Activated CD4-positive, alpha-beta T cell treated with anti-CD3 and anti-CD28 coated beads, Interleukin-2, amount 10 ng/mL, durations not matched to agents 24 days and 14 days (primary cell): ENCODE measurements at regions not wholly inside any gene's neighbourhood (a gene's known extent, or its start where the extent isn't known, plus 50 kb on each side); places are given as distances from the start of the nearest gene placed in this dataset.

Experiments
- DNase-seq: peaks from one replicate; pipeline ENCODE4 v3.0.0; 2022
- H3K27ac Mint-ChIP-seq: one replicate; pipeline ENCODE4 v1.8.0; 2022; ENCODE audit warnings: mild to moderate bottlenecking, mixed read lengths
- H3K27me3 Mint-ChIP-seq: one replicate; pipeline ENCODE4 v1.8.0; 2022; ENCODE audit warnings: mixed read lengths
- H3K36me3 Mint-ChIP-seq: one replicate; pipeline ENCODE4 v1.8.0; 2022; ENCODE audit warnings: low read depth, mild to moderate bottlenecking, mixed read lengths
- H3K4me1 Mint-ChIP-seq: one replicate; pipeline ENCODE4 v1.8.0; 2021; ENCODE audit warnings: mixed read lengths
- H3K4me3 Mint-ChIP-seq: one replicate; pipeline ENCODE4 v1.8.0; 2022; ENCODE audit warnings: mild to moderate bottlenecking, moderate library complexity, mixed read lengths
- H3K9me3 Mint-ChIP-seq: one replicate; pipeline ENCODE4 v1.8.0; 2021; ENCODE audit warnings: mixed read lengths
- intact Hi-C: fragments of 100-400 bp; cut with micrococcal nuclease; formaldehyde crosslinking; loops from one replicate; pipeline ENCODE4 v1.15.1; 2023

- no peak for DNase-seq
- no peaks in the 10 kb centered on the region for H3K36me3 Mint-ChIP-seq
- intact Hi-C loops = no loop called here
- H3K4me3 Mint-ChIP-seq = no peak overlapping the region
- no peaks in the 10 kb centered on the region for H3K4me1 Mint-ChIP-seq
- H3K27me3 Mint-ChIP-seq = no peaks in the 10 kb centered on the region
- no peaks in the 10 kb centered on the region for H3K9me3 Mint-ChIP-seq
- H3K27ac Mint-ChIP-seq = no peak overlapping the region
Measured at GRCh38 chr5:128591598-128592455, 53.8 kb upstream of the FBN2 start.

GRCh38 chr5:128596071-128596470, 58.0 kb upstream of the FBN2 start:
- no peak for DNase-seq
- Mint-ChIP-seq H3K27me3 (no peaks in the 10 kb centered on the region), H3K9me3 (no peaks in the 10 kb centered on the region), H3K4me1 (no peaks in the 10 kb centered on the region), H3K36me3 (no peaks in the 10 kb centered on the region), H3K27ac (no peak overlapping the region), H3K4me3 (no peak overlapping the region)
- intact Hi-C loops = no loop called here

GRCh38 chr5:128597156-128597555, 59.1 kb upstream of the FBN2 start:
- Mint-ChIP-seq H3K27ac (no peak overlapping the region), H3K27me3 (no peaks in the 10 kb centered on the region), H3K9me3 (no peaks in the 10 kb centered on the region), H3K36me3 (no peaks in the 10 kb centered on the region), H3K4me1 (no peaks in the 10 kb centered on the region), H3K4me3 (no peak overlapping the region)
- DNase-seq = no peak
- intact Hi-C loops = no loop called here

- H3K4me1 Mint-ChIP-seq = no peaks in the 10 kb centered on the region
- no peak overlapping the region for H3K4me3 Mint-ChIP-seq
- H3K9me3 Mint-ChIP-seq = no peaks in the 10 kb centered on the region
- no peaks in the 10 kb centered on the region for H3K36me3 Mint-ChIP-seq
- no peak for DNase-seq
- H3K27me3 Mint-ChIP-seq = no peaks in the 10 kb centered on the region
- H3K27ac Mint-ChIP-seq = no peak overlapping the region
- intact Hi-C loops = no loop called here
Measured at GRCh38 chr5:128613128-128613527, 75.1 kb upstream of the FBN2 start.

GRCh38 chr5:128613766-128614165, 75.7 kb upstream of the FBN2 start:
- Mint-ChIP-seq H3K27me3 (no peaks in the 10 kb centered on the region), H3K36me3 (no peaks in the 10 kb centered on the region), H3K4me3 (no peak overlapping the region), H3K27ac (no peak overlapping the region), H3K4me1 (no peaks in the 10 kb centered on the region), H3K9me3 (no peaks in the 10 kb centered on the region)
- intact Hi-C loops = no loop called here
- DNase-seq = no peak

GRCh38 chr5:128615578-128615977, 77.5 kb upstream of the FBN2 start:
- Mint-ChIP-seq H3K4me3 (no peak overlapping the region), H3K27ac (no peak overlapping the region), H3K9me3 (no peaks in the 10 kb centered on the region), H3K36me3 (no peaks in the 10 kb centered on the region), H3K27me3 (no peaks in the 10 kb centered on the region), H3K4me1 (no peaks in the 10 kb centered on the region)
- no peak for DNase-seq
- intact Hi-C loops = no loop called here

- Mint-ChIP-seq H3K27me3 (no peaks in the 10 kb centered on the region), H3K4me3 (no peak overlapping the region), H3K9me3 (no peaks in the 10 kb centered on the region), H3K4me1 (no peaks in the 10 kb centered on the region), H3K36me3 (no peaks in the 10 kb centered on the region), H3K27ac (no peak overlapping the region)
- intact Hi-C loops = no loop called here
- DNase-seq = no peak
Measured at GRCh38 chr5:128626536-128627090, 88.6 kb upstream of the FBN2 start.

GRCh38 chr5:128627939-128628338, 89.9 kb upstream of the FBN2 start:
- Mint-ChIP-seq H3K4me3 (no peak overlapping the region), H3K27me3 (no peaks in the 10 kb centered on the region), H3K9me3 (no peaks in the 10 kb centered on the region), H3K4me1 (no peaks in the 10 kb centered on the region), H3K27ac (no peak overlapping the region), H3K36me3 (no peaks in the 10 kb centered on the region)
- no peak for DNase-seq
- intact Hi-C loops = no loop called here

GRCh38 chr5:128629157-128629556, 91.1 kb upstream of the FBN2 start:
- H3K4me3 Mint-ChIP-seq = no peak overlapping the region
- no peak overlapping the region for H3K27ac Mint-ChIP-seq
- DNase-seq = no peak
- intact Hi-C loops = no loop called here
- no peaks in the 10 kb centered on the region for H3K9me3 Mint-ChIP-seq
- H3K4me1 Mint-ChIP-seq = no peaks in the 10 kb centered on the region
- no peaks in the 10 kb centered on the region for H3K36me3 Mint-ChIP-seq
- no peaks in the 10 kb centered on the region for H3K27me3 Mint-ChIP-seq

GRCh38 chr5:128630121-128630520, 92.1 kb upstream of the FBN2 start:
- DNase-seq = no peak
- Mint-ChIP-seq H3K27ac (no peak overlapping the region), H3K4me3 (no peak overlapping the region), H3K4me1 (no peaks in the 10 kb centered on the region), H3K36me3 (no peaks in the 10 kb centered on the region), H3K9me3 (no peaks in the 10 kb centered on the region), H3K27me3 (no peaks in the 10 kb centered on the region)
- intact Hi-C loops = no loop called here

- no peaks in the 10 kb centered on the region for H3K9me3 Mint-ChIP-seq
- H3K36me3 Mint-ChIP-seq = no peaks in the 10 kb centered on the region
- H3K4me3 Mint-ChIP-seq = no peak overlapping the region
- intact Hi-C loops = no loop called here
- H3K27me3 Mint-ChIP-seq = no peaks in the 10 kb centered on the region
- no peak for DNase-seq
- no peaks in the 10 kb centered on the region for H3K4me1 Mint-ChIP-seq
- H3K27ac Mint-ChIP-seq = no peak overlapping the region
Measured at GRCh38 chr5:128631771-128632170, 93.7 kb upstream of the FBN2 start.

- no peaks in the 10 kb centered on the region for H3K4me1 Mint-ChIP-seq
- H3K36me3 Mint-ChIP-seq = no peaks in the 10 kb centered on the region
- intact Hi-C loops = no loop called here
- H3K4me3 Mint-ChIP-seq = no peak overlapping the region
- H3K9me3 Mint-ChIP-seq = no peaks in the 10 kb centered on the region
- no peak for DNase-seq
- no peaks in the 10 kb centered on the region for H3K27me3 Mint-ChIP-seq
- H3K27ac Mint-ChIP-seq = no peak overlapping the region
Measured at GRCh38 chr5:128632264-128632663, 94.2 kb upstream of the FBN2 start.

GRCh38 chr5:128633901-128634300, 95.9 kb upstream of the FBN2 start:
- DNase-seq = no peak
- no peaks in the 10 kb centered on the region for H3K9me3 Mint-ChIP-seq
- no peaks in the 10 kb centered on the region for H3K36me3 Mint-ChIP-seq
- no peaks in the 10 kb centered on the region for H3K27me3 Mint-ChIP-seq
- H3K27ac Mint-ChIP-seq = no peak overlapping the region
- H3K4me1 Mint-ChIP-seq = no peaks in the 10 kb centered on the region
- intact Hi-C loops = no loop called here
- H3K4me3 Mint-ChIP-seq = no peak overlapping the region

- no peaks in the 10 kb centered on the region for H3K27me3 Mint-ChIP-seq
- no peaks in the 10 kb centered on the region for H3K4me1 Mint-ChIP-seq
- H3K4me3 Mint-ChIP-seq = no peak overlapping the region
- DNase-seq = no peak
- H3K36me3 Mint-ChIP-seq = no peaks in the 10 kb centered on the region
- no peaks in the 10 kb centered on the region for H3K9me3 Mint-ChIP-seq
- H3K27ac Mint-ChIP-seq = no peak overlapping the region
- intact Hi-C loops = no loop called here
Measured at GRCh38 chr5:128635379-128635778, 97.3 kb upstream of the FBN2 start.

GRCh38 chr5:128636361-128636760, 98.3 kb upstream of the FBN2 start:
- no peak overlapping the region for H3K4me3 Mint-ChIP-seq
- H3K9me3 Mint-ChIP-seq = no peaks in the 10 kb centered on the region
- intact Hi-C loops = no loop called here
- H3K27ac Mint-ChIP-seq = no peak overlapping the region
- no peaks in the 10 kb centered on the region for H3K27me3 Mint-ChIP-seq
- DNase-seq = no peak
- no peaks in the 10 kb centered on the region for H3K4me1 Mint-ChIP-seq
- H3K36me3 Mint-ChIP-seq = no peaks in the 10 kb centered on the region
